Lower lobe of right lung (tissue), 2 donors: ENCODE measurements at regions not wholly inside any gene's neighbourhood (a gene's known extent, or its start where the extent isn't known, plus 50 kb on each side); places are given as distances from the start of the nearest gene placed in this dataset.

Experiments
- ATAC-seq, 2 donors: fragments of 200-7000 bp; cut with Tn5 transposase; one replicate each; pipeline ENCODE4 v1.9.1; 2020 to 2022; ENCODE audit warnings: mild to moderate bottlenecking in 2 of 2, moderate library complexity in 2 of 2
- DNase-seq: peaks from one replicate; pipeline ENCODE4 v3.0.0-alpha.2; 2020
- H3K27ac ChIP-seq: fragments of 200-600 bp; one replicate; pipeline ENCODE4 v1.8.0; 2022
- H3K27me3 ChIP-seq: fragments of 200-600 bp; one replicate; pipeline ENCODE4 v1.8.0; 2022; ENCODE audit warnings: low read depth
- H3K36me3 ChIP-seq: fragments of 200-600 bp; one replicate; pipeline ENCODE4 v1.8.0; 2022; ENCODE audit warnings: mild to moderate bottlenecking
- H3K4me1 ChIP-seq: fragments of 200-600 bp; one replicate; pipeline ENCODE4 v1.8.0; 2022
- H3K4me3 ChIP-seq: fragments of 200-600 bp; one replicate; pipeline ENCODE4 v1.8.0; 2022; ENCODE audit warnings: mild to moderate bottlenecking
- H3K9me3 ChIP-seq: fragments of 200-600 bp; one replicate; pipeline ENCODE4 v1.8.0; 2022
- CTCF ChIP-seq: fragments of 200-600 bp; IDR thresholded peaks from one replicate; pipeline ENCODE4 v1.8.0; 2022; ENCODE audit warnings: antibody characterized with exemption, mild to moderate bottlenecking
- intact Hi-C: fragments of 100-400 bp; cut with DNase I; formaldehyde crosslinking; loops from one replicate; pipeline ENCODE4 v1.11.0; 2022
- donor health status: DM: no; HTN: yes; CAD: no; lungs with severe emphysema.

- Histone ChIP-seq H3K4me3 (no peak overlapping the region), H3K4me1 (peaks cover 16% of the 10 kb centered on the region), H3K36me3 (no peaks in the 10 kb centered on the region), H3K27me3 (peaks cover 10% of the 10 kb centered on the region), H3K27ac (no peak overlapping the region), H3K9me3 (no peaks in the 10 kb centered on the region)
- no peak for TF ChIP-seq CTCF
- ATAC-seq (no peak), DNase-seq (peak; percentile 30)
- intact Hi-C loops = no loop called here
These were observed 91.2 kb upstream of the TNRC6C start for GRCh38 chr17:77867308-77867781.

GRCh38 chr17:77867976-77868713 is 90.4 kb upstream of the TNRC6C start:
- Histone ChIP-seq H3K4me3 (no peak overlapping the region), H3K27me3 (peaks cover 12% of the 10 kb centered on the region), H3K27ac (no peak overlapping the region), H3K9me3 (no peaks in the 10 kb centered on the region), H3K4me1 (peaks cover 16% of the 10 kb centered on the region), H3K36me3 (no peaks in the 10 kb centered on the region)
- TF ChIP-seq CTCF = no peak
- ATAC-seq (no peak), DNase-seq (peak; percentile 22)
- intact Hi-C loops = no loop called here

GRCh38 chr17:77869041-77869599 is 89.4 kb upstream of the TNRC6C start:
- Histone ChIP-seq H3K4me3 (no peak overlapping the region), H3K4me1 (peaks cover 10% of the 10 kb centered on the region), H3K36me3 (no peaks in the 10 kb centered on the region), H3K27ac (peak overlapping the region; percentile 56), H3K9me3 (no peaks in the 10 kb centered on the region), H3K27me3 (peaks cover 12% of the 10 kb centered on the region)
- ATAC-seq (no peak), DNase-seq (peak; percentile 45)
- intact Hi-C loops = no loop called here
- TF ChIP-seq CTCF = no peak

GRCh38 chr17:77869665-77870132 is 88.8 kb upstream of the TNRC6C start:
- Histone ChIP-seq H3K9me3 (no peaks in the 10 kb centered on the region), H3K4me3 (no peak overlapping the region), H3K4me1 (peaks cover 10% of the 10 kb centered on the region), H3K27me3 (peaks cover 12% of the 10 kb centered on the region), H3K27ac (peak overlapping the region; percentile 56), H3K36me3 (no peaks in the 10 kb centered on the region)
- DNase-seq (peak; percentile 74), ATAC-seq (peak; percentile 66 to 78)
- TF ChIP-seq CTCF = no peak
- intact Hi-C loops = no loop called here

- no peak for ATAC-seq
- H3K27me3 ChIP-seq = peaks cover 12% of the 10 kb centered on the region
- no peak for TF ChIP-seq CTCF
- no peak overlapping the region for H3K27ac ChIP-seq
- H3K36me3 ChIP-seq = no peaks in the 10 kb centered on the region
- H3K4me1 ChIP-seq = peaks cover 10% of the 10 kb centered on the region
- H3K4me3 ChIP-seq = no peak overlapping the region
- intact Hi-C loops = no loop called here
- H3K9me3 ChIP-seq = peaks cover 9% of the 10 kb centered on the region
- DNase-seq = no peak
These were observed 86.3 kb upstream of the TNRC6C start for GRCh38 chr17:77872199-77872598.
